ENCODE measurements at regions not wholly inside any gene's neighbourhood (a gene's known extent, or its start where the extent isn't known, plus 50 kb on each side); places are given as distances from the start of the nearest gene placed in this dataset.

- TF ChIP-seq CTCF (conservative IDR thresholded peaks at IDR 0.05) (no peak), ZFX (IDR thresholded peaks at IDR 0.05) (no peak)
Observed at GRCh38 chr16:88288303-88288702, 94.5 kb upstream of the ZNF469 start.
